Ishikawa (cell line): ENCODE measurements at regions not wholly inside any gene's neighbourhood (a gene's known extent, or its start where the extent isn't known, plus 50 kb on each side); places are given as distances from the start of the nearest gene placed in this dataset.

Experiments used
- CEBPB ChIP-seq: IDR thresholded peaks from 2 replicates; pipeline ENCODE4 v1.6.1; 2012
- CREB1 ChIP-seq: IDR thresholded peaks from 2 replicates; pipeline ENCODE4 v1.6.1; 2012; ENCODE audit warnings: low read depth
- EGR1 ChIP-seq: IDR thresholded peaks from 2 replicates; pipeline ENCODE4 v1.6.1; 2012
- EP300 ChIP-seq: IDR thresholded peaks from 2 replicates; pipeline ENCODE4 v1.6.1; 2012; ENCODE audit warnings: borderline replicate concordance
- FOXM1 ChIP-seq: IDR thresholded peaks from 2 replicates; pipeline ENCODE4 v1.6.1; 2012; ENCODE audit warnings: low read depth, borderline replicate concordance
- MAX ChIP-seq: IDR thresholded peaks from 2 replicates; pipeline ENCODE4 v1.6.1; 2012
- NFIC ChIP-seq: IDR thresholded peaks from 2 replicates; pipeline ENCODE4 v1.6.1; 2012
- RAD21 ChIP-seq: IDR thresholded peaks from 2 replicates; pipeline ENCODE4 v1.6.1; 2012; ENCODE audit warnings: low read depth
- REST ChIP-seq: IDR thresholded peaks from 2 replicates; pipeline ENCODE4 v1.6.1; 2012; ENCODE audit warnings: low read depth, mild to moderate bottlenecking
- TAF1 ChIP-seq: IDR thresholded peaks from 2 replicates; pipeline ENCODE4 v1.6.1; 2012; ENCODE audit warnings: low read depth, mild to moderate bottlenecking
- TCF12 ChIP-seq: IDR thresholded peaks from 2 replicates; pipeline ENCODE4 v1.6.1; 2012; ENCODE audit warnings: low read depth
- YY1 ChIP-seq: IDR thresholded peaks from 2 replicates; pipeline ENCODE4 v1.6.1; 2012; ENCODE audit warnings: low read depth
- ZBTB7A ChIP-seq: IDR thresholded peaks from 2 replicates; pipeline ENCODE4 v1.6.1; 2012; ENCODE audit warnings: low read depth

GRCh38 chr12:92495108-92495507, 207.7 kb upstream of the PLEKHG7 start:
- no peak for TF ChIP-seq EP300
- TF ChIP-seq YY1, result no peak
- no peak for TF ChIP-seq EGR1
- no peak for TF ChIP-seq ZBTB7A
- no peak for TF ChIP-seq TCF12
- TF ChIP-seq REST, result no peak
- no peak for TF ChIP-seq RAD21
- no peak for TF ChIP-seq MAX
- no peak for TF ChIP-seq TAF1
- no peak for TF ChIP-seq CREB1
- no peak for TF ChIP-seq NFIC
- no peak for TF ChIP-seq FOXM1
- no peak for TF ChIP-seq CEBPB
